ENCODE measurements at regions not wholly inside any gene's neighbourhood (a gene's known extent, or its start where the extent isn't known, plus 50 kb on each side); places are given as distances from the start of the nearest gene placed in this dataset.
A peak's percentile ranks its signal among the peaks of the same experiment; 100 is the strongest.

GRCh38 chr4:122679317-122679716 lies 53.2 kb upstream of the BBS12 start:
- peak; percentile 54 for DNase-seq (ENCODE audit: low spot score)
- no peaks in the 10 kb centered on the region for H4K20me1 ChIP-seq (ENCODE audit: low read depth)
- Mint-ChIP-seq H3K27me3 (ENCODE audit: insufficient read depth, low read depth) (peaks cover 5% of the 10 kb centered on the region), H3K36me3 (peaks cover 2% of the 10 kb centered on the region), H3K27ac (no peak overlapping the region), H3K4me1 (no peaks in the 10 kb centered on the region), H3K4me3 (no peak overlapping the region), H3K9me3 (peaks cover 4% of the 10 kb centered on the region)
- no peak overlapping the region for H2AFZ ChIP-seq (replicated peaks)
- no peaks in the 10 kb centered on the region for H3K79me2 ChIP-seq (ENCODE audit: low read depth)
- peaks cover 6% of the 10 kb centered on the region for H3K4me1 ChIP-seq
- no peak overlapping the region for H3K27ac ChIP-seq
- no peak overlapping the region for H3K9ac ChIP-seq
- H3K36me3 ChIP-seq, result no peaks in the 10 kb centered on the region
- H3K27me3 ChIP-seq, result no peaks in the 10 kb centered on the region
- no peak overlapping the region for H3K4me3 ChIP-seq
- H3K4me2 ChIP-seq, result no peak overlapping the region
- TF ChIP-seq EZH2 (IDR thresholded peaks at IDR 0.05) (no peak), CTCF (IDR thresholded peaks at IDR 0.05) (peak; percentile 22), EZH2phosphoT487 (IDR thresholded peaks at IDR 0.05) (no peak)
- H3F3A ChIP-seq (ENCODE audit: low read depth), result no peaks in the 10 kb centered on the region
- no peaks in the 10 kb centered on the region for H3K9me3 ChIP-seq (ENCODE audit: low read depth)

DNA sequence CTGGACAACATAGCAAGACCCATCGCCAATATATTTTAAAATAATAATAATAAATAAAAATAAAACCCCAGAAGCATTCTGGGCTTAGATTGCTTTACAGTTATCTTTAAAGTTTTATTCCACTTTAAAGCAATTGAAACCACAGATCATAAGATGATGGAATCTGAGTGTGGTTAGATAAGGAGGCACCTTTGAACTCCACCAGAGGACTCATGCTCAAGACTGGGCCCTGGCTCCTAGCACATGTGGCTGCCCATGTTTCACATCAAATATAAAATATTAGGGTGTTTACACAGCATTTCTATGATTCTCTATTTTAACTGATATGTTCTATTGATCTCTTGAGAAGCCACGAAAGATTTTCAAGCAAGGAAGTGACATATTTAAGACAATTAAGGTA lies 52.6 kb upstream of the BBS12 start:
- no peaks in the 10 kb centered on the region for H3K27me3 ChIP-seq
- H3F3A ChIP-seq (ENCODE audit: low read depth), result no peaks in the 10 kb centered on the region
- TF ChIP-seq EZH2phosphoT487 (IDR thresholded peaks at IDR 0.05), result no peak
- no peak for TF ChIP-seq CTCF (IDR thresholded peaks at IDR 0.05)
- TF ChIP-seq EZH2 (IDR thresholded peaks at IDR 0.05), result no peak
- H3K4me3 ChIP-seq, result no peak overlapping the region
- Mint-ChIP-seq H3K9me3 (peaks cover 4% of the 10 kb centered on the region), H3K4me1 (no peaks in the 10 kb centered on the region), H3K4me3 (no peak overlapping the region), H3K36me3 (peaks cover 2% of the 10 kb centered on the region), H3K27me3 (ENCODE audit: insufficient read depth, low read depth) (peaks cover 5% of the 10 kb centered on the region), H3K27ac (no peak overlapping the region)
- H2AFZ ChIP-seq (replicated peaks), result no peak overlapping the region
- H3K4me1 ChIP-seq, result peaks cover 6% of the 10 kb centered on the region
- H3K9ac ChIP-seq, result no peak overlapping the region
- no peak overlapping the region for H3K4me2 ChIP-seq
- DNase-seq (ENCODE audit: low spot score), result no peak
- H3K9me3 ChIP-seq (ENCODE audit: low read depth), result no peaks in the 10 kb centered on the region
- no peaks in the 10 kb centered on the region for H4K20me1 ChIP-seq (ENCODE audit: low read depth)
- no peak overlapping the region for H3K27ac ChIP-seq
- no peaks in the 10 kb centered on the region for H3K36me3 ChIP-seq
- no peaks in the 10 kb centered on the region for H3K79me2 ChIP-seq (ENCODE audit: low read depth)

DNA sequence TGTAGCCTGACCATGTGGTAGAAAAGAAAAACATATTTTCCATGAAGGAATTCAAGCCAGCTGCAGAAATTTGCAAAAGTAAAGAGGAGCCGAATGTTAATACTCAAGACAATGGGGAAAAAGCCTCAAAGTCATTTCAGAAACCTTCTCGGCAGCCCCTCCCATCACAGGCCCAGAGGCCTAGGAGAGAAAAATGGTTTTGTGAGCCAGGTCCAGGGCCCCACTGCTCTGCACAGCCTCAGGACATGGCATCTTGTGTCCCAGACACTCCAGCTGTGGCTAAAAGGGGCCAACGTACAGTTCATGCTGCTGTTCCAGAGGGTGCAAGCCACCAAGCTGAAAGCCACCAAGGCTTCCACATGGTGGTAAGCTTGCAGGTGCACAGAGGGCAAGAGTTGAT lies 50.9 kb upstream of the BBS12 start:
- no peak overlapping the region for H3K4me3 Mint-ChIP-seq
- Histone ChIP-seq H3K4me3 (no peak overlapping the region), H3K4me2 (no peak overlapping the region), H3K27me3 (no peaks in the 10 kb centered on the region), H3K4me1 (peaks cover 6% of the 10 kb centered on the region), H3K36me3 (no peaks in the 10 kb centered on the region), H3F3A (ENCODE audit: low read depth) (no peaks in the 10 kb centered on the region), H3K27ac (no peak overlapping the region), H4K20me1 (ENCODE audit: low read depth) (no peaks in the 10 kb centered on the region), H2AFZ (replicated peaks) (no peak overlapping the region), H3K9ac (no peak overlapping the region), H3K79me2 (ENCODE audit: low read depth) (no peaks in the 10 kb centered on the region), H3K9me3 (ENCODE audit: low read depth) (no peaks in the 10 kb centered on the region)
- TF ChIP-seq CTCF (IDR thresholded peaks at IDR 0.05) (no peak), EZH2phosphoT487 (IDR thresholded peaks at IDR 0.05) (no peak), EZH2 (IDR thresholded peaks at IDR 0.05) (no peak)
- no peaks in the 10 kb centered on the region for H3K27me3 Mint-ChIP-seq (ENCODE audit: insufficient read depth, low read depth)
- H3K36me3 Mint-ChIP-seq, result peaks cover 2% of the 10 kb centered on the region
- peaks cover 4% of the 10 kb centered on the region for H3K9me3 Mint-ChIP-seq
- no peaks in the 10 kb centered on the region for H3K4me1 Mint-ChIP-seq
- no peak for DNase-seq (ENCODE audit: low spot score)
- no peak overlapping the region for H3K27ac Mint-ChIP-seq
